SK-N-SH (cell line): ENCODE measurements at regions not wholly inside any gene's neighbourhood (a gene's known extent, or its start where the extent isn't known, plus 50 kb on each side); places are given as distances from the start of the nearest gene placed in this dataset.
A peak's percentile ranks its signal among the peaks of the same experiment; 100 is the strongest.

ENCODE experiments used
- CTCF ChIA-PET: fragments of 300-600, 350-600 bp; formaldehyde crosslinking; extraction: SDS; loops from one replicate; lab custom pipeline; 2021; lab: Yijun Ruan, JAX
- POLR2A ChIA-PET: fragments of 350-600 bp; sonication (Branson Sonifier 250); formaldehyde crosslinking; extraction: SDS; loops from one replicate; lab custom pipeline; 2020; ENCODE audit warnings: antibody characterized with exemption, inconsistent platforms; lab: Yijun Ruan, JAX
- DNase-seq: peaks from one replicate; pipeline ENCODE4 v3.0.0; 2012
- H2AFZ ChIP-seq: fragments of 200-600 bp; sonication (generic); 2 replicates; pipeline ENCODE4 v1.8.1; 2016; ENCODE audit warnings: antibody characterized with exemption, mild to moderate bottlenecking, low read depth
- H3F3A ChIP-seq: fragments of 200-600 bp; sonication (generic); replicated peaks from 2 replicates; pipeline ENCODE3; 2016; ENCODE audit warnings: antibody characterized with exemption, mild to moderate bottlenecking; ENCODE audit not compliant: insufficient read depth
- H3K27ac ChIP-seq, 2 experiments: fragments of 200-500 bp in 1 of 2; fragments of 200-600 bp in 1 of 2; sonication (Bioruptor generic) in 1 of 2; sonication (generic), shearing (Covaris generic) in 1 of 2; 2 replicates each; pipeline versions ENCODE4 v1.5.1 to v1.6.1; 2014 to 2016; ENCODE audit warnings: low read depth in 2 of 2, inconsistent platforms in 1 of 2, low read length in 1 of 2, mild to moderate bottlenecking in 1 of 2, mixed read lengths in 1 of 2
- H3K27me3 ChIP-seq: fragments of 200-600 bp; sonication (generic), shearing (Covaris generic); 2 replicates; pipeline ENCODE4 v1.6.1; 2016; ENCODE audit warnings: mixed run types; ENCODE audit not compliant: insufficient read depth
- H3K36me3 ChIP-seq, 2 experiments: fragments of 200-500 bp in 1 of 2; fragments of 200-600 bp in 1 of 2; sonication (Bioruptor generic) in 1 of 2; sonication (generic) in 1 of 2; replicated peaks in 1 of 2; 2 replicates each; pipeline versions ENCODE3 to v1.5.1; 2014 to 2016; ENCODE audit warnings: low read length in 1 of 2, mild to moderate bottlenecking in 1 of 2; ENCODE audit not compliant: insufficient read depth in 2 of 2, control insufficient read depth in 1 of 2
- H3K4me1 ChIP-seq, 2 experiments: fragments of 200-500 bp in 1 of 2; fragments of 200-600 bp in 1 of 2; sonication (Bioruptor generic) in 1 of 2; sonication (generic), shearing (Covaris generic) in 1 of 2; 2 replicates each; pipeline versions ENCODE4 v1.5.1 to v1.6.1; 2014 to 2016; ENCODE audit warnings: low read depth in 1 of 2, low read length in 1 of 2, mixed run types in 1 of 2; ENCODE audit not compliant: insufficient read depth in 2 of 2, control insufficient read depth in 1 of 2
- H3K4me2 ChIP-seq: fragments of 200-600 bp; sonication (generic), shearing (Covaris generic); 2 replicates; pipeline ENCODE4 v1.6.1; 2017; ENCODE audit warnings: mixed run types
- H3K4me3 ChIP-seq, 2 experiments: fragments of 200-500 bp in 1 of 2; fragments of 200-600 bp in 1 of 2; sonication (Bioruptor generic) in 1 of 2; sonication (generic), shearing (Covaris generic) in 1 of 2; 2 replicates each; pipeline versions ENCODE4 v1.5.1 to v1.8.1; 2014 to 2016; ENCODE audit warnings: low read depth in 2 of 2, inconsistent platforms in 1 of 2, low read length in 1 of 2, mild to moderate bottlenecking in 1 of 2, mixed read lengths in 1 of 2, moderate library complexity in 1 of 2
- H3K79me2 ChIP-seq: fragments of 200-600 bp; sonication (generic); 2 replicates; pipeline ENCODE4 v1.8.1; 2017; ENCODE audit warnings: mild to moderate bottlenecking; ENCODE audit not compliant: insufficient read depth
- H3K9ac ChIP-seq: fragments of 200-600 bp; sonication (generic); 2 replicates; pipeline ENCODE4 v1.6.1; 2017; ENCODE audit warnings: mixed run types
- H3K9me2 ChIP-seq: fragments of 200-600 bp; sonication (generic); 2 replicates; pipeline ENCODE4 v1.6.1; 2017; ENCODE audit warnings: mixed run types
- H3K9me3 ChIP-seq: fragments of 200-600 bp; sonication (generic); 2 replicates; pipeline ENCODE4 v1.6.1; 2017; ENCODE audit warnings: mixed run types, mild to moderate bottlenecking, moderate library complexity
- H4K20me1 ChIP-seq: fragments of 200-600 bp; sonication (generic); 2 replicates; pipeline ENCODE4 v1.6.1; 2017; ENCODE audit warnings: mild to moderate bottlenecking, mixed run types; ENCODE audit not compliant: insufficient read depth
- CHD2 ChIP-seq: fragments of 150-350 bp; IDR thresholded peaks from 2 replicates; pipeline ENCODE4 v1.6.1; 2018; ENCODE audit warnings: low read length; ENCODE audit not compliant: partially characterized antibody
- EP300 ChIP-seq, 2 experiments: IDR thresholded peaks; 2 replicates each; pipeline versions ENCODE4 v1.4.0 to v1.6.1; 2012; ENCODE audit warnings: borderline replicate concordance in 1 of 2, low read depth in 1 of 2, low read length in 1 of 2
- FOSL2 ChIP-seq: IDR thresholded peaks from 2 replicates; pipeline ENCODE4 v1.4.0; 2012; ENCODE audit warnings: low read depth, mild to moderate bottlenecking, moderate library complexity, borderline replicate concordance
- FOXJ3 ChIP-seq: sonication (generic); formaldehyde crosslinking; IDR thresholded peaks from 2 replicates; pipeline ENCODE4 v1.5.1; 2020; ENCODE audit warnings: mild to moderate bottlenecking, missing genetic modification reagents
- FOXM1 ChIP-seq: IDR thresholded peaks from 2 replicates; pipeline ENCODE4 v1.4.0; 2012; ENCODE audit warnings: low read depth, mild to moderate bottlenecking
- GABPA ChIP-seq: IDR thresholded peaks from 2 replicates; pipeline ENCODE4 v1.4.0; 2012; ENCODE audit warnings: low read depth, mild to moderate bottlenecking
- GATA2 ChIP-seq: sonication (generic); formaldehyde crosslinking; IDR thresholded peaks from 2 replicates; pipeline ENCODE4 v1.5.0; 2020; ENCODE audit warnings: mild to moderate bottlenecking, missing genetic modification reagents
- NFIC ChIP-seq: IDR thresholded peaks from 2 replicates; pipeline ENCODE4 v1.4.0; 2012; ENCODE audit warnings: borderline replicate concordance
- NRF1 ChIP-seq: IDR thresholded peaks from 2 replicates; pipeline ENCODE4 v1.6.1; 2012; ENCODE audit warnings: low read depth, mild to moderate bottlenecking, low read length
- POLR2AphosphoS5 ChIP-seq: IDR thresholded peaks from 2 replicates; pipeline ENCODE4 v1.6.1; 2012; ENCODE audit warnings: low read depth, low read length
- RAD21 ChIP-seq: IDR thresholded peaks from 2 replicates; pipeline ENCODE4 v1.6.1; 2012; ENCODE audit warnings: mild to moderate bottlenecking, low read length
- RCOR1 ChIP-seq: fragments of 150-350 bp; IDR thresholded peaks from 2 replicates; pipeline ENCODE4 v1.6.1; 2017; ENCODE audit warnings: antibody characterized with exemption, low read length
- RXRA ChIP-seq: IDR thresholded peaks from 2 replicates; pipeline ENCODE4 v1.4.0; 2012; ENCODE audit warnings: low read depth, mild to moderate bottlenecking, borderline replicate concordance
- SIN3A ChIP-seq: IDR thresholded peaks from 2 replicates; pipeline ENCODE4 v1.6.1; 2012; ENCODE audit warnings: low read depth, mild to moderate bottlenecking, low read length, moderate library complexity, borderline replicate concordance
- SMC3 ChIP-seq: IDR thresholded peaks from 2 replicates; pipeline ENCODE4 v1.6.1; 2012; ENCODE audit warnings: low read depth, low read length, improper control_type of control experiment
- TAF1 ChIP-seq: IDR thresholded peaks from 2 replicates; pipeline ENCODE4 v1.6.1; 2012; ENCODE audit warnings: low read depth, mild to moderate bottlenecking, low read length, moderate library complexity, borderline replicate concordance
- TCF12 ChIP-seq: IDR thresholded peaks from 2 replicates; pipeline ENCODE4 v1.4.0; 2012
- YY1 ChIP-seq: IDR thresholded peaks from 2 replicates; pipeline ENCODE4 v1.4.0; 2012; ENCODE audit warnings: low read depth, mild to moderate bottlenecking
- WGBS: methylation state at CpG from one replicate; pipeline ENCODE4 v1.1.6; 2017; ENCODE audit warnings: low lambda C conversion rate; 5-methylcytosine and 5-hydroxymethylcytosine counted together
- TF ChIP-seq, protein P1 (sequence below): IDR thresholded peaks from 2 replicates; pipeline ENCODE4; 2012

- no peak for DNase-seq
- H3K27me3 ChIP-seq = no peaks in the 10 kb centered on the region
- TF ChIP-seq YY1 = no peak
- TF ChIP-seq GABPA = no peak
- TF ChIP-seq RAD21 = peak; percentile 44
- no peak overlapping the region for H3K4me2 ChIP-seq
- 36% methylated on average over 1 of the region's 1 CpG for WGBS
- no peaks in the 10 kb centered on the region for H3K79me2 ChIP-seq
- no peak overlapping the region for H3K9ac ChIP-seq
- H3K9me3 ChIP-seq = no peaks in the 10 kb centered on the region
- H3K4me1 ChIP-seq = peaks cover 0 to 12% of the 10 kb centered on the region in 2 experiments; a peak in 2 of 4 replicates
- H3K36me3 ChIP-seq = no peaks in the 10 kb centered on the region
- no peaks in the 10 kb centered on the region for H3F3A ChIP-seq
- POLR2A ChIA-PET = no interaction called here
- peak overlapping the region; percentile 23; the same call in 1 of the 2 replicates for H2AFZ ChIP-seq
- CTCF ChIA-PET = interaction anchor here (1.5 to 1.8 kb wide), 2 partner anchors 11 to 13 kb away, joined by 3 to 6 read pairs; no protein-coding TSS in a partner anchor
- no peaks in the 10 kb centered on the region for H3K9me2 ChIP-seq
- no peak overlapping the region for H3K27ac ChIP-seq
- H4K20me1 ChIP-seq = no peaks in the 10 kb centered on the region
- H3K4me3 ChIP-seq = no peak overlapping the region
Observed at GRCh38 chr5:91864962-91865361, 481.8 kb upstream of the ARRDC3 start.

GRCh38 chr5:91851670-91852069, 468.6 kb upstream of the ARRDC3 start:
- Histone ChIP-seq H3K79me2 (no peaks in the 10 kb centered on the region), H4K20me1 (no peaks in the 10 kb centered on the region), H3K9me3 (no peaks in the 10 kb centered on the region)
- POLR2A ChIA-PET = no interaction called here
- DNase-seq = peak; percentile 15
- TF ChIP-seq SIN3A (no peak), POLR2AphosphoS5 (0 out of 2 replicates have a peak, but pooled peaks have one; percentile 49), YY1 (no peak), FOXM1 (no peak), TCF12 (peak; percentile 48), EP300 (IDR thresholded peaks at IDR 0.05; ENCODE audit: borderline replicate concordance in 1 of 2, low read depth in 1 of 2, low read length in 1 of 2) (peak; percentile 9 to 72; a peak in 3 of 4 replicates), SMC3 (no peak), GATA2 (peak; percentile 42; the same call in 1 of the 2 replicates), TAF1 (no peak), RXRA (no peak), NFIC (no peak), FOSL2 (no peak), RCOR1 (peak; percentile 41), FOXJ3 (CRISPR knock-in tag) (no peak), CHD2 (peak; percentile 31), NRF1 (no peak)
- TF ChIP-seq, protein P1, sequence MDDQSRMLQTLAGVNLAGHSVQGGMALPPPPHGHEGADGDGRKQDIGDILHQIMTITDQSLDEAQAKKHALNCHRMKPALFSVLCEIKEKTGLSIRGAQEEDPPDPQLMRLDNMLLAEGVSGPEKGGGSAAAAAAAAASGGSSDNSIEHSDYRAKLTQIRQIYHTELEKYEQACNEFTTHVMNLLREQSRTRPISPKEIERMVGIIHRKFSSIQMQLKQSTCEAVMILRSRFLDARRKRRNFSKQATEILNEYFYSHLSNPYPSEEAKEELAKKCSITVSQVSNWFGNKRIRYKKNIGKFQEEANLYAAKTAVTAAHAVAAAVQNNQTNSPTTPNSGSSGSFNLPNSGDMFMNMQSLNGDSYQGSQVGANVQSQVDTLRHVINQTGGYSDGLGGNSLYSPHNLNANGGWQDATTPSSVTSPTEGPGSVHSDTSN = peak; percentile 40; the same call in 1 of the 2 replicates
- TF ChIP-seq, all 33 proteins: peak for 7
- Histone ChIP-seq H3K27ac (peak overlapping the region; percentile 3 to 64; a peak in 2 of 4 replicates), H3K27me3 (no peaks in the 10 kb centered on the region), H2AFZ (no peak overlapping the region), H3F3A (peaks cover 18% of the 10 kb centered on the region), H3K9ac (no peak overlapping the region), H3K36me3 (no peaks in the 10 kb centered on the region), H3K4me1 (peaks cover 16 to 21% of the 10 kb centered on the region in 2 experiments), H3K4me2 (peak overlapping the region; percentile 14; the same call in 1 of the 2 replicates), H3K4me3 (no peak overlapping the region), H3K9me2 (no peaks in the 10 kb centered on the region)
- WGBS = 25% methylated on average over 2 of the region's 2 CpGs
- CTCF ChIA-PET = interaction anchor here (0.6 to 1.2 kb wide), 2 partner anchors 14 to 1966 kb away, joined by 3 read pairs; no protein-coding TSS in a partner anchor
